ENCODE measurements at regions not wholly inside any gene's neighbourhood (a gene's known extent, or its start where the extent isn't known, plus 50 kb on each side); places are given as distances from the start of the nearest gene placed in this dataset.
A peak's percentile ranks its signal among the peaks of the same experiment; 100 is the strongest.

GRCh38 chr1:88350648-88351047, 333.4 kb upstream of the PKN2 start:
- FAIRE-seq = no peak
- 84 to 91% (median 88%) methylated on average over 2 of the region's 2 CpGs for WGBS, 3 donors
- no peak overlapping the region for H3K27ac ChIP-seq (ENCODE audit: low read depth in 1 of 3, low read length in 2 of 3)

GRCh38 chr1:88351960-88352359, 332.1 kb upstream of the PKN2 start:
- 19 to 29% (median 21%) methylated on average over 3 of the region's 3 CpGs for WGBS, 3 donors
- Histone ChIP-seq H3K27me3 (ENCODE audit: control insufficient read depth in 3 of 3, insufficient read depth in 3 of 3, low read length in 3 of 3) (no peaks in the 10 kb centered on the region), H3K4me3 (ENCODE audit: low read depth in 1 of 3, low read length in 3 of 3) (no peak overlapping the region), H3K36me3 (ENCODE audit: control insufficient read depth in 3 of 3, insufficient read depth in 2 of 3, low read depth in 1 of 3, low read length in 3 of 3) (no peaks in the 10 kb centered on the region), H3K27ac (ENCODE audit: low read depth in 1 of 3, low read length in 2 of 3) (no peak overlapping the region), H3K4me1 (ENCODE audit: control insufficient read depth in 3 of 3, insufficient read depth in 2 of 3, low read depth in 1 of 3, low read length in 2 of 3) (no peaks in the 10 kb centered on the region), H3K9me3 (ENCODE audit: control insufficient read depth in 2 of 2, insufficient read depth in 1 of 2, low read depth in 1 of 2, low read length in 1 of 2) (no peaks in the 10 kb centered on the region)
- DNase-seq (no peak), FAIRE-seq (no peak)

More at GRCh38 chr1:88350648-88351047, 333.4 kb upstream of the PKN2 start:
- no peaks in the 10 kb centered on the region for H3K27me3 ChIP-seq (ENCODE audit: control insufficient read depth in 3 of 3, insufficient read depth in 3 of 3, low read length in 3 of 3)
- no peaks in the 10 kb centered on the region for H3K9me3 ChIP-seq (ENCODE audit: control insufficient read depth in 2 of 2, insufficient read depth in 1 of 2, low read depth in 1 of 2, low read length in 1 of 2)
- no peak overlapping the region for H3K4me3 ChIP-seq (ENCODE audit: low read depth in 1 of 3, low read length in 3 of 3)
- no peak for DNase-seq
- no peaks in the 10 kb centered on the region for H3K36me3 ChIP-seq (ENCODE audit: control insufficient read depth in 3 of 3, insufficient read depth in 2 of 3, low read depth in 1 of 3, low read length in 3 of 3)
- H3K4me1 ChIP-seq (ENCODE audit: control insufficient read depth in 3 of 3, insufficient read depth in 2 of 3, low read depth in 1 of 3, low read length in 2 of 3) = no peaks in the 10 kb centered on the region

DNA sequence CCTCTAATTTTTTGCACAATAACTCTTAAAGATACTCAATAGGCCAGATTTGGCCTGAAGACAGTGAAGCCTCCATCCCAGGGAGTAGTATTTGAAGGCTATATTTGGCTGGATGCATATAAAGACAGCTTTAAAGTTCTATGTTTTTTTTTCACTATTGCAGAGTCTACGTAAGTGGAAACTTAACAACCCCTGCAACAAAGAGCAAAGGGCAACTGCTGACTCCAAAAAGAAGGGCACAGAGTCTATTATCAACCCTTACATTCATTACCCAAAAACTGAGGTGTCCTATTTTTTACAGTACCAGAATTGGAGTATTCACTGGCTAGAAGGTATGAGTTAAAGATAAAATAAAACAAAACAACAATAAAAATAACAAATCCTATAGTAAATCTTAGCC, 329.8 kb upstream of the PKN2 start:
- DNase-seq = peak in 1 of 2 donors; percentile 2
- Histone ChIP-seq H3K36me3 (ENCODE audit: control insufficient read depth in 3 of 3, insufficient read depth in 2 of 3, low read depth in 1 of 3, low read length in 3 of 3) (no peaks in the 10 kb centered on the region), H3K27ac (ENCODE audit: low read depth in 1 of 3, low read length in 2 of 3) (no peak overlapping the region), H3K9me3 (ENCODE audit: control insufficient read depth in 2 of 2, insufficient read depth in 1 of 2, low read depth in 1 of 2, low read length in 1 of 2) (no peaks in the 10 kb centered on the region), H3K4me1 (ENCODE audit: control insufficient read depth in 3 of 3, insufficient read depth in 2 of 3, low read depth in 1 of 3, low read length in 2 of 3) (no peaks in the 10 kb centered on the region), H3K27me3 (ENCODE audit: control insufficient read depth in 3 of 3, insufficient read depth in 3 of 3, low read length in 3 of 3) (no peaks in the 10 kb centered on the region), H3K4me3 (ENCODE audit: low read depth in 1 of 3, low read length in 3 of 3) (no peak overlapping the region)
- WGBS, 3 donors = 21 to 54% (median 50%) methylated on average over 1 of the region's 1 CpG
- FAIRE-seq = no peak

- H3K36me3 ChIP-seq (ENCODE audit: control insufficient read depth in 3 of 3, insufficient read depth in 2 of 3, low read depth in 1 of 3, low read length in 3 of 3) = no peaks in the 10 kb centered on the region
- H3K4me1 ChIP-seq (ENCODE audit: control insufficient read depth in 3 of 3, insufficient read depth in 2 of 3, low read depth in 1 of 3, low read length in 2 of 3) = no peaks in the 10 kb centered on the region
- no peak overlapping the region for H3K4me3 ChIP-seq (ENCODE audit: low read depth in 1 of 3, low read length in 3 of 3)
- H3K27ac ChIP-seq (ENCODE audit: low read depth in 1 of 3, low read length in 2 of 3) = no peak overlapping the region
- DNase-seq (no peak), FAIRE-seq (no peak)
- WGBS, 3 donors = 48 to 54% (median 52%) methylated on average over 2 of the region's 2 CpGs
- no peaks in the 10 kb centered on the region for H3K27me3 ChIP-seq (ENCODE audit: control insufficient read depth in 3 of 3, insufficient read depth in 3 of 3, low read length in 3 of 3)
- no peaks in the 10 kb centered on the region for H3K9me3 ChIP-seq (ENCODE audit: control insufficient read depth in 2 of 2, insufficient read depth in 1 of 2, low read depth in 1 of 2, low read length in 1 of 2)
Observed at GRCh38 chr1:88357729-88358128, 326.3 kb upstream of the PKN2 start.

GRCh38 chr1:88371436-88372023, 312.5 kb upstream of the PKN2 start:
- Histone ChIP-seq H3K27me3 (ENCODE audit: control insufficient read depth in 3 of 3, insufficient read depth in 3 of 3, low read length in 3 of 3) (no peaks in the 10 kb centered on the region), H3K4me1 (ENCODE audit: control insufficient read depth in 3 of 3, insufficient read depth in 2 of 3, low read depth in 1 of 3, low read length in 2 of 3) (no peaks in the 10 kb centered on the region), H3K9me3 (ENCODE audit: control insufficient read depth in 2 of 2, insufficient read depth in 1 of 2, low read depth in 1 of 2, low read length in 1 of 2) (no peaks in the 10 kb centered on the region), H3K4me3 (ENCODE audit: low read depth in 1 of 3, low read length in 3 of 3) (no peak overlapping the region), H3K27ac (ENCODE audit: low read depth in 1 of 3, low read length in 2 of 3) (no peak overlapping the region), H3K36me3 (ENCODE audit: control insufficient read depth in 3 of 3, insufficient read depth in 2 of 3, low read depth in 1 of 3, low read length in 3 of 3) (no peaks in the 10 kb centered on the region)
- no peak for DNase-seq
- 82 to 91% (median 86%) methylated on average over 4 of the region's 4 CpGs for WGBS, 3 donors
- FAIRE-seq = no peak

GRCh38 chr1:88375977-88376376, 308.1 kb upstream of the PKN2 start:
- Histone ChIP-seq H3K27ac (ENCODE audit: low read depth in 1 of 3, low read length in 2 of 3) (no peak overlapping the region), H3K4me1 (ENCODE audit: control insufficient read depth in 3 of 3, insufficient read depth in 2 of 3, low read depth in 1 of 3, low read length in 2 of 3) (no peaks in the 10 kb centered on the region), H3K27me3 (ENCODE audit: control insufficient read depth in 3 of 3, insufficient read depth in 3 of 3, low read length in 3 of 3) (no peaks in the 10 kb centered on the region), H3K36me3 (ENCODE audit: control insufficient read depth in 3 of 3, insufficient read depth in 2 of 3, low read depth in 1 of 3, low read length in 3 of 3) (no peaks in the 10 kb centered on the region), H3K4me3 (ENCODE audit: low read depth in 1 of 3, low read length in 3 of 3) (no peak overlapping the region), H3K9me3 (ENCODE audit: control insufficient read depth in 2 of 2, insufficient read depth in 1 of 2, low read depth in 1 of 2, low read length in 1 of 2) (no peaks in the 10 kb centered on the region)
- FAIRE-seq (no peak), DNase-seq (peak in 1 of 2 donors; percentile 34)
- WGBS, 3 donors = 14 to 63% (median 17%) methylated on average over 1 of the region's 1 CpG

GRCh38 chr1:88376421-88376820, 307.7 kb upstream of the PKN2 start:
- no peaks in the 10 kb centered on the region for H3K9me3 ChIP-seq (ENCODE audit: control insufficient read depth in 2 of 2, insufficient read depth in 1 of 2, low read depth in 1 of 2, low read length in 1 of 2)
- DNase-seq = no peak
- H3K27me3 ChIP-seq (ENCODE audit: control insufficient read depth in 3 of 3, insufficient read depth in 3 of 3, low read length in 3 of 3) = no peaks in the 10 kb centered on the region
- no peak overlapping the region for H3K4me3 ChIP-seq (ENCODE audit: low read depth in 1 of 3, low read length in 3 of 3)
- no peaks in the 10 kb centered on the region for H3K4me1 ChIP-seq (ENCODE audit: control insufficient read depth in 3 of 3, insufficient read depth in 2 of 3, low read depth in 1 of 3, low read length in 2 of 3)
- no peak overlapping the region for H3K27ac ChIP-seq (ENCODE audit: low read depth in 1 of 3, low read length in 2 of 3)
- no peak for FAIRE-seq
- no peaks in the 10 kb centered on the region for H3K36me3 ChIP-seq (ENCODE audit: control insufficient read depth in 3 of 3, insufficient read depth in 2 of 3, low read depth in 1 of 3, low read length in 3 of 3)

DNA sequence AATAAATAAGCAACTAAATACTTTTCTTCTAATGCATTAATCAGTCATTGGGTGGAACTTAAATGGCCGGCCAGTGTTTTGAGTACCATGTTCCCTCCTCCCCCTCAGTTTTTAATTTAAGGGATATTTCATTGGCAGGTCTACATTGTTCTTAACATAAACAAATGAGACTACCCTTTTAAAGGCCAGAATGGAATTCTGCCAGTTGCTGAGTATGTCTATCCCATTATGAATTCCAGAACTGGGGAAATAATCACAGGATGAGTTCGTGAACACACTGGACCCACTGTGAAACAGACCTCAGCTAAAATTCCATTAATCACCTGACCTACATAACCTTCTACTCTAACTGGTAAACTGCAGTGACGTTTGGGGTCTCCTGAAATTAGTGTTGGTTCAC, 305.5 kb upstream of the PKN2 start:
- FAIRE-seq = no peak
- Histone ChIP-seq H3K4me3 (ENCODE audit: low read depth in 1 of 3, low read length in 3 of 3) (no peak overlapping the region), H3K36me3 (ENCODE audit: control insufficient read depth in 3 of 3, insufficient read depth in 2 of 3, low read depth in 1 of 3, low read length in 3 of 3) (no peaks in the 10 kb centered on the region), H3K9me3 (ENCODE audit: control insufficient read depth in 2 of 2, insufficient read depth in 1 of 2, low read depth in 1 of 2, low read length in 1 of 2) (no peaks in the 10 kb centered on the region), H3K27me3 (ENCODE audit: control insufficient read depth in 3 of 3, insufficient read depth in 3 of 3, low read length in 3 of 3) (no peaks in the 10 kb centered on the region), H3K4me1 (ENCODE audit: control insufficient read depth in 3 of 3, insufficient read depth in 2 of 3, low read depth in 1 of 3, low read length in 2 of 3) (no peaks in the 10 kb centered on the region), H3K27ac (ENCODE audit: low read depth in 1 of 3, low read length in 2 of 3) (no peak overlapping the region)
- no peak for DNase-seq
- WGBS, 3 donors = 70 to 88% (median 76%) methylated on average over 3 of the region's 3 CpGs

GRCh38 chr1:88394958-88395357, 289.1 kb upstream of the PKN2 start:
- Histone ChIP-seq H3K36me3 (ENCODE audit: control insufficient read depth in 3 of 3, insufficient read depth in 2 of 3, low read depth in 1 of 3, low read length in 3 of 3) (no peaks in the 10 kb centered on the region), H3K9me3 (ENCODE audit: control insufficient read depth in 2 of 2, insufficient read depth in 1 of 2, low read depth in 1 of 2, low read length in 1 of 2) (peaks cover 0 to 8% of the 10 kb centered on the region in 2 donors), H3K27me3 (ENCODE audit: control insufficient read depth in 3 of 3, insufficient read depth in 3 of 3, low read length in 3 of 3) (no peaks in the 10 kb centered on the region), H3K4me1 (ENCODE audit: control insufficient read depth in 3 of 3, insufficient read depth in 2 of 3, low read depth in 1 of 3, low read length in 2 of 3) (no peaks in the 10 kb centered on the region), H3K27ac (ENCODE audit: low read depth in 1 of 3, low read length in 2 of 3) (no peak overlapping the region), H3K4me3 (ENCODE audit: low read depth in 1 of 3, low read length in 3 of 3) (no peak overlapping the region)
- DNase-seq (no peak), FAIRE-seq (no peak)
- 74 to 80% (median 78%) methylated on average over 2 of the region's 2 CpGs for WGBS, 3 donors

Measured in small intestine (tissue), 7 donors.